ENCODE measurements at regions not wholly inside any gene's neighbourhood (a gene's known extent, or its start where the extent isn't known, plus 50 kb on each side); places are given as distances from the start of the nearest gene placed in this dataset.

GRCh38 chr7:145698526-145699262, 417.9 kb upstream of the CNTNAP2 start:
- FAIRE-seq (no peak), DNase-seq (ENCODE audit: extremely low read depth in 1 of 4, low spot score in 3 of 4) (peak in 1 of 4 experiments; percentile 7), ATAC-seq (peak; percentile 64)
- Histone ChIP-seq H3K36me3 (ENCODE audit: control insufficient read depth, insufficient read depth, low read length) (no peaks in the 10 kb centered on the region), H3K79me2 (ENCODE audit: control insufficient read depth, insufficient read depth, low read length) (no peaks in the 10 kb centered on the region), H3K9me1 (ENCODE audit: control insufficient read depth, insufficient read depth, low read length) (no peaks in the 10 kb centered on the region), H3K9me3 (replicated peaks; ENCODE audit: control insufficient read depth, insufficient read depth, low read depth, low read length) (no peaks in the 10 kb centered on the region), H3K9ac (ENCODE audit: insufficient read depth in 1 of 2, low read depth in 2 of 2, low read length in 2 of 2) (no peak overlapping the region), H2AFZ (ENCODE audit: low read depth, low read length) (no peak overlapping the region), H3K4me1 (replicated peaks in 1 of 2; ENCODE audit: control insufficient read depth in 2 of 2, insufficient read depth in 2 of 2, low read length in 2 of 2) (peaks cover 0 to 7% of the 10 kb centered on the region in 2 experiments; a peak in 2 of 5 replicates), H3K4me2 (ENCODE audit: insufficient read depth, low read length) (no peak overlapping the region), H3K27me3 (ENCODE audit: control insufficient read depth in 2 of 2, insufficient read depth in 2 of 2, low read length in 2 of 2) (no peaks in the 10 kb centered on the region; a peak in 1 of 5 replicates), H3K4me3 (no peak overlapping the region), H3K27ac (ENCODE audit: extremely low read depth, low read depth, low read length) (no peak overlapping the region), H4K20me1 (replicated peaks; ENCODE audit: control insufficient read depth, insufficient read depth, low read length) (no peaks in the 10 kb centered on the region)
- in situ Hi-C loops (cut with MboI) (no loop called here), intact Hi-C loops (cut with micrococcal nuclease) (no loop called here)
- WGBS (ENCODE audit: insufficient coverage, low coverage, missing lambda C conversion rate) = under 1% methylated on average over 6 of the region's 6 CpGs
- POLR2A ChIA-PET = interaction anchor here (1.3 kb wide), 1 partner anchor 10 kb away, joined by 4 read pairs; no protein-coding TSS in a partner anchor
- CTCF ChIA-PET (ENCODE audit: low intra/inter-chr PET ratio) = no interaction called here
- TF ChIP-seq ZNF699 (CRISPR knock-in tag; IDR thresholded peaks at IDR 0.05; ENCODE audit: insufficient replicate concordance) = no peak
- no peak for TF ChIP-seq JUND (IDR thresholded peaks at IDR 0.05; ENCODE audit: borderline replicate concordance, low read depth, low read length)
- TF ChIP-seq JUND (tag; IDR thresholded peaks at IDR 0.05; ENCODE audit: borderline replicate concordance, low read depth, low read length) = peak; percentile 33; the same call in 1 of the 3 replicates
- TF ChIP-seq FOSL1 (tag; conservative IDR thresholded peaks at IDR 0.05) = 0 out of 2 replicates have a peak, but pooled peaks have one; percentile 23
- no TSS peak for BruUV-seq (replicated peaks)

Data from K562 (cell line).